MM.1S (cell line): ENCODE measurements at regions not wholly inside any gene's neighbourhood (a gene's known extent, or its start where the extent isn't known, plus 50 kb on each side); places are given as distances from the start of the nearest gene placed in this dataset.

Source experiments
- DNase-seq: peaks from one replicate; pipeline ENCODE4 v3.0.0-alpha.2; 2015
- H2AFZ ChIP-seq: fragments of 300-600 bp; sonication (generic); 2 replicates; pipeline ENCODE4 v1.6.0; 2016; ENCODE audit warnings: antibody characterized with exemption, low read length
- H3F3A ChIP-seq: fragments of 300-600 bp; sonication (generic); 2 replicates; pipeline ENCODE4 v1.6.1; 2016; ENCODE audit warnings: mild to moderate bottlenecking, antibody characterized with exemption, low read length, moderate library complexity, mixed read lengths; ENCODE audit not compliant: insufficient read depth
- H3K27ac ChIP-seq: fragments of 300-600 bp; sonication (generic); 2 replicates; pipeline ENCODE4 v1.5.1; 2016; ENCODE audit warnings: mild to moderate bottlenecking, low read length
- H3K27me3 ChIP-seq: fragments of 300-600 bp; sonication (generic); replicated peaks from 2 replicates; pipeline ENCODE4 v1.6.0; 2016; ENCODE audit warnings: low read length; ENCODE audit not compliant: insufficient read depth
- H3K36me3 ChIP-seq: fragments of 300-600 bp; sonication (generic); replicated peaks from 2 replicates; pipeline ENCODE4 v1.6.1; 2016; ENCODE audit warnings: mild to moderate bottlenecking, low read length, mixed read lengths; ENCODE audit not compliant: insufficient read depth
- H3K4me1 ChIP-seq: fragments of 300-600 bp; sonication (generic); 2 replicates; pipeline ENCODE4 v1.6.1; 2016; ENCODE audit warnings: low read length, mixed read lengths
- H3K4me2 ChIP-seq: fragments of 300-600 bp; sonication (generic); 2 replicates; pipeline ENCODE4 v1.6.0; 2016; ENCODE audit warnings: low read depth, low read length
- H3K4me3 ChIP-seq: fragments of 300-600 bp; sonication (generic); 2 replicates; pipeline ENCODE4 v1.5.1; 2016; ENCODE audit warnings: low read length, mixed read lengths
- H3K79me2 ChIP-seq: fragments of 300-600 bp; sonication (generic); 2 replicates; pipeline ENCODE4 v1.6.1; 2016; ENCODE audit warnings: mixed run types, low read length, mixed read lengths
- H3K9ac ChIP-seq: fragments of 300-600 bp; sonication (generic); 2 replicates; pipeline ENCODE4 v1.6.1; 2016; ENCODE audit warnings: low read length, mixed read lengths
- H3K9me2 ChIP-seq: fragments of 300-600 bp; sonication (generic); replicated peaks from 2 replicates; pipeline ENCODE4 v1.6.1; 2016; ENCODE audit warnings: mild to moderate bottlenecking, low read length, mixed read lengths; ENCODE audit not compliant: insufficient read depth
- H3K9me3 ChIP-seq: fragments of 300-600 bp; sonication (generic); replicated peaks from 2 replicates; pipeline ENCODE4 v1.6.1; 2016; ENCODE audit warnings: mild to moderate bottlenecking, low read length, mixed read lengths; ENCODE audit not compliant: insufficient read depth
- H4K20me1 ChIP-seq: fragments of 300-600 bp; sonication (generic); 2 replicates; pipeline ENCODE4 v1.6.1; 2016; ENCODE audit warnings: mild to moderate bottlenecking, low read length, moderate library complexity, mixed read lengths; ENCODE audit not compliant: insufficient read depth
- EZH2 ChIP-seq: fragments of 300-600 bp; sonication (generic); optimal IDR thresholded peaks from 2 replicates; pipeline ENCODE3; 2017; ENCODE audit warnings: low read depth, mild to moderate bottlenecking, antibody characterized with exemption, low read length, mixed read lengths
- EZH2phosphoT487 ChIP-seq: fragments of 300-600 bp; sonication (generic); IDR thresholded peaks from 2 replicates; pipeline ENCODE4 v1.6.1; 2018; ENCODE audit warnings: antibody characterized with exemption, low read length
- TF ChIP-seq, protein P1 (sequence below): fragments of 300-600 bp; sonication (generic); IDR thresholded peaks from 2 replicates; pipeline ENCODE4 v1.5.1; 2016; ENCODE audit warnings: antibody characterized with exemption, low read length, mixed read lengths

DNA sequence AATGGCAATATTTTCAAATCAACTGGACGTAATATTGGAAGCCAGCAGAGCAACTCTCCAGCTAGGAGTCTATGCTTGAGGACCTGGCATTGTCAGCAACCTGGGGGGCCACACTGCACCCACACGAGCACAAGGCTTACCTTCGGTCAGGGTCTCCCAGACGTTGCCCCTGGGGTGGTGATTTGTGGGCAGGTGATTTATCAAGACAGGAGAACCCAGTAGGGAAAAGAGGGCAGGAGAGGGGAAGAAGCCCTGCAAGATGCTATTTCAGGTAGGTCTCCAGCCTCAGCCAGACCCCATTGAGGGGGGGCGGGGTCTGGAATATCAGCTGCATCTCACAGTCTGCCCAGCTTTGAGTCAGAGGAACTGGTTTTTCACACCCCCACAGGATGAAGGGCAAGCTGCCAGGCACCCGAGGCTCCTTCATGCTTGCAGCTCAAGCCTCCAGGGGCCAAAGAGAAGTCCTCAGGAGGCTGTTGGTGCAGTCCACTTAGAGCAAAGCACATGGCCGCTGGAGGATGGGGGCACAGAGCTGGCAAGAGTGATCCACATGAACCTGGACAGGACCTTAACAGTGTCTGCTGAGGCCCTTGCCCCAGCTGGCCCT, 80.9 kb upstream of the UQCRFS1 start:
- no peak overlapping the region for H3K4me2 ChIP-seq

DNA sequence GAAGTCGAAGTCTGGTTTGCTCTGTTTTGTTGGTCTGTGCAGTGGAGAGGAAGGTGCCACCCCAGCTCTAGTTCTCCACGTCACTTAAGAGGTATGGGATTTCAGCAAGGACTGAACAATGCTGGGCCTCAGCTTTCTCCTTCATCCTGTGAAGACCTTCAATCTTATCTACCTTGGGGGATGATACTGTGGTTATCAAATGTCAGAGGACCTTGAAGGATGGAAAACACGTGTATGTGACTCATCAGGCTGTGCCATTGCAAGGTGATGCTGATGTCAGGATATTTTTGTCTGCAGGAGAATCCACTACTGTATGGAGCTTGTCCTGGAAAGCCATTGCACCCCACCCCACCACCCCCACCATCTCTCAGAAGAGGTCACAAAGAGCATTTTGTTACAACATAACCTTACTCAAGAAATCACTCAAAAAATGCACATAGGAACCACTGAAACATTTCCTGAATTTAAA, 81.4 kb upstream of the UQCRFS1 start:
- Histone ChIP-seq H3K79me2 (no peaks in the 10 kb centered on the region), H3F3A (no peaks in the 10 kb centered on the region), H3K27ac (no peak overlapping the region), H3K9ac (no peak overlapping the region), H4K20me1 (no peaks in the 10 kb centered on the region), H2AFZ (no peak overlapping the region), H3K9me3 (no peaks in the 10 kb centered on the region), H3K4me1 (no peaks in the 10 kb centered on the region), H3K9me2 (no peaks in the 10 kb centered on the region), H3K27me3 (peaks cover 9% of the 10 kb centered on the region), H3K36me3 (no peaks in the 10 kb centered on the region), H3K4me2 (no peak overlapping the region), H3K4me3 (no peak overlapping the region)
- no peak for TF ChIP-seq EZH2
- TF ChIP-seq EZH2phosphoT487: no peak
- TF ChIP-seq, protein P1, sequence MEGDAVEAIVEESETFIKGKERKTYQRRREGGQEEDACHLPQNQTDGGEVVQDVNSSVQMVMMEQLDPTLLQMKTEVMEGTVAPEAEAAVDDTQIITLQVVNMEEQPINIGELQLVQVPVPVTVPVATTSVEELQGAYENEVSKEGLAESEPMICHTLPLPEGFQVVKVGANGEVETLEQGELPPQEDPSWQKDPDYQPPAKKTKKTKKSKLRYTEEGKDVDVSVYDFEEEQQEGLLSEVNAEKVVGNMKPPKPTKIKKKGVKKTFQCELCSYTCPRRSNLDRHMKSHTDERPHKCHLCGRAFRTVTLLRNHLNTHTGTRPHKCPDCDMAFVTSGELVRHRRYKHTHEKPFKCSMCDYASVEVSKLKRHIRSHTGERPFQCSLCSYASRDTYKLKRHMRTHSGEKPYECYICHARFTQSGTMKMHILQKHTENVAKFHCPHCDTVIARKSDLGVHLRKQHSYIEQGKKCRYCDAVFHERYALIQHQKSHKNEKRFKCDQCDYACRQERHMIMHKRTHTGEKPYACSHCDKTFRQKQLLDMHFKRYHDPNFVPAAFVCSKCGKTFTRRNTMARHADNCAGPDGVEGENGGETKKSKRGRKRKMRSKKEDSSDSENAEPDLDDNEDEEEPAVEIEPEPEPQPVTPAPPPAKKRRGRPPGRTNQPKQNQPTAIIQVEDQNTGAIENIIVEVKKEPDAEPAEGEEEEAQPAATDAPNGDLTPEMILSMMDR: no peak
- DNase-seq: no peak

More for the DNA sequence above, 80.9 kb upstream of the UQCRFS1 start:
- no peaks in the 10 kb centered on the region for H3F3A ChIP-seq
- DNase-seq: no peak
- no peaks in the 10 kb centered on the region for H3K9me2 ChIP-seq
- no peaks in the 10 kb centered on the region for H3K4me1 ChIP-seq
- no peaks in the 10 kb centered on the region for H3K36me3 ChIP-seq
- TF ChIP-seq EZH2phosphoT487: no peak
- TF ChIP-seq, protein P1: no peak
- H3K27me3 ChIP-seq: peaks cover 9% of the 10 kb centered on the region
- H3K9me3 ChIP-seq: no peaks in the 10 kb centered on the region
- no peak overlapping the region for H2AFZ ChIP-seq
- no peaks in the 10 kb centered on the region for H4K20me1 ChIP-seq
- no peak overlapping the region for H3K27ac ChIP-seq
- H3K79me2 ChIP-seq: no peaks in the 10 kb centered on the region
- H3K9ac ChIP-seq: no peak overlapping the region
- no peak overlapping the region for H3K4me3 ChIP-seq

DNA sequence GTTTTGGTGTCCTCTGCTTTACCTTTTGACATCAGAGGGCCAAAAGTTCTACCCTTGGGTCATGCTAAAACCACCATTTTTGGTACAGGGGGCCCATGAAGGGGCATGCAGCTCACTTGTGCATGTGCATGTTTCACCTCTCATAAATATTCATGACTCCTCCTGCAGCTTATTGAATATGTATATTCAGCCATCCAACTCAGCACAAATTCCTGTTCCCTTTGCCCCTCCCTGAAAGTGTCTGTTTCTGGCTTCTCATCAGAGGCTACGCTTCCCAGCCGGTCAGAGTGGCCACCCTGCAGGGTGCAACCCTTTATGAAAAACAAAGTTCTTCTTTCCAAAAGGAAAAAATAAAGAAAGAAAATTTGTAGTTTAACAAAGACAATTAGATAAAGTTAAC, 82.3 kb upstream of the UQCRFS1 start:
- H3K4me1 ChIP-seq: no peaks in the 10 kb centered on the region
- no peak overlapping the region for H3K9ac ChIP-seq
- no peaks in the 10 kb centered on the region for H3K9me2 ChIP-seq
- no peak overlapping the region for H3K4me2 ChIP-seq
- H3F3A ChIP-seq: no peaks in the 10 kb centered on the region
- no peaks in the 10 kb centered on the region for H3K36me3 ChIP-seq
- H2AFZ ChIP-seq: no peak overlapping the region
- no peak for DNase-seq
- TF ChIP-seq, protein P1: no peak
- TF ChIP-seq EZH2phosphoT487 (no peak), EZH2 (no peak)
- no peaks in the 10 kb centered on the region for H3K9me3 ChIP-seq
- H4K20me1 ChIP-seq: no peaks in the 10 kb centered on the region
- H3K27me3 ChIP-seq: peaks cover 9% of the 10 kb centered on the region
- no peak overlapping the region for H3K4me3 ChIP-seq
- H3K27ac ChIP-seq: no peak overlapping the region
- no peaks in the 10 kb centered on the region for H3K79me2 ChIP-seq
